Activated naive CD4-positive, alpha-beta T cell treated with anti-CD3 and anti-CD28 coated beads for 36 hours (primary cell): ENCODE measurements at regions not wholly inside any gene's neighbourhood (a gene's known extent, or its start where the extent isn't known, plus 50 kb on each side); places are given as distances from the start of the nearest gene placed in this dataset.

ENCODE experiments used
- CTCF ChIA-PET: fragments of 350-600 bp; sonication (Branson Sonifier 250); formaldehyde crosslinking; loops from one replicate; lab custom pipeline; 2021; ENCODE audit warnings: antibody characterized with exemption; lab: Charles Lee
- DNase-seq: peaks from one replicate; pipeline ENCODE4 v3.0.0-alpha.2; 2020
- H3K27ac Mint-ChIP-seq: one replicate; pipeline ENCODE4 v1.8.0; 2021; ENCODE audit warnings: mild to moderate bottlenecking, mixed read lengths
- H3K27me3 Mint-ChIP-seq: one replicate; pipeline ENCODE4 v1.8.0; 2021; ENCODE audit warnings: low read depth, mixed read lengths
- H3K36me3 Mint-ChIP-seq: one replicate; pipeline ENCODE4 v1.8.0; 2021; ENCODE audit warnings: low read depth, mixed read lengths
- H3K4me1 Mint-ChIP-seq: one replicate; pipeline ENCODE4 v1.8.0; 2021; ENCODE audit warnings: low read depth, mixed read lengths
- H3K4me3 Mint-ChIP-seq: one replicate; pipeline ENCODE4 v1.8.0; 2021; ENCODE audit warnings: mild to moderate bottlenecking, moderate library complexity, mixed read lengths
- H3K9me3 Mint-ChIP-seq: one replicate; pipeline ENCODE4 v1.8.0; 2021; ENCODE audit warnings: mixed read lengths
- intact Hi-C: fragments of 100-400 bp; cut with micrococcal nuclease; formaldehyde crosslinking; loops from one replicate; pipeline ENCODE4 v1.15.1; 2023

DNA sequence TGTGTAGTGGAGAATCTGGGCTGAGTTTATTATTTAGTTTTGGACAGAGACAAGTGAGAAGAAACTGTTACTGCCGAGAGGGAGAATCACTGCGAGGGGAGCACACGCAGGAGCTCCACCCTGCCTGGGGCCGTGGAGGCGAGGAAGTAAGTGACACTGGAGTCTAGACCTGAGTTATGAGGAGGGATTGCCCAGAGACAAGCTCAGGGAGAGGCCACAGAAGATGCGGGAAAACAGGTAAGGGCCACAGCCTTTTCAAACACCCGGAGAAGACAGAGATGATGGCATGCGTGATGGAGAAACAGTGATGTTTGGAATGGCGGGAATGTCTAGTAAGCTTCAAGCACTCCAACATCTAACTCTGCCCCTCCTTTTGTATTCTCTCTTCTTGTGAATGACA is 84.1 kb downstream of the TNFSF11 start:
- Mint-ChIP-seq H3K27me3 (peaks cover 39% of the 10 kb centered on the region), H3K4me1 (no peaks in the 10 kb centered on the region), H3K27ac (no peak overlapping the region), H3K4me3 (no peak overlapping the region), H3K36me3 (no peaks in the 10 kb centered on the region), H3K9me3 (no peaks in the 10 kb centered on the region)
- CTCF ChIA-PET = interaction anchor here (0.6 kb wide), 1 partner anchor 1067 kb away, joined by 3 read pairs; no protein-coding TSS in a partner anchor
- DNase-seq = no peak
- intact Hi-C loops = no loop called here

DNA sequence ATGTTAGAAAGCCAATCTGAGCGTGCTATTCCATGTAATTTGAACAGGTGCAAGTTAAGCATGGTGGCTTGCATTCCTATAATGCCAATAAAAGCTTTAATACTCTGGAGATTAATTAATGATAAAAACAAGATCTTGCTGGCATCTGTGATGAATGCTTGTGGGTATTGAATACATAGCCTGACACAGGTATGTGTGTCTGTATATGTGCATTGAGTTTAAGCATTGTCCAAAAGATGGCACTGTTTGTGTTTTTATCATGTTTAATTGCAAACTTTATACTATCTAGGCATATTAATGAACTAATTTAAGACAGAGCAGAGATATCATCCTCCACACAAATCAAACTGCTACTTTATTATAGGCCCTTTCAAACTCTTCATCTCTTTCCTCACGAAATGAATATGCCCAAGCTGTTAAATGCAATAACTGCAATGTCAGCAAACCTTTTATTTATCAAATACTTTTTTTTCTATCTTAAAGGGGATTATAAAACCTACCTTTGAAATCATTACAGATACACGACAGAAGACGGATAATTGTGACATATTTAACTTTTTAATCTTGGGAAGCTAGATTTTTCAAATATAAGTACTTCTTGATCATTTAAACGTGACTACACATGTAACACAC is 86.5 kb downstream of the TNFSF11 start:
- H3K4me3 Mint-ChIP-seq = no peak overlapping the region
- CTCF ChIA-PET = interaction anchor here (0.6 to 1.3 kb wide), 2 partner anchors 13 to 29 kb away, joined by 3 to 4 read pairs; no protein-coding TSS in a partner anchor
- intact Hi-C loops = no loop called here
- H3K4me1 Mint-ChIP-seq = no peaks in the 10 kb centered on the region
- H3K27ac Mint-ChIP-seq = no peak overlapping the region
- DNase-seq = no peak
- H3K9me3 Mint-ChIP-seq = no peaks in the 10 kb centered on the region
- H3K36me3 Mint-ChIP-seq = no peaks in the 10 kb centered on the region
- peaks cover 54% of the 10 kb centered on the region for H3K27me3 Mint-ChIP-seq

DNA sequence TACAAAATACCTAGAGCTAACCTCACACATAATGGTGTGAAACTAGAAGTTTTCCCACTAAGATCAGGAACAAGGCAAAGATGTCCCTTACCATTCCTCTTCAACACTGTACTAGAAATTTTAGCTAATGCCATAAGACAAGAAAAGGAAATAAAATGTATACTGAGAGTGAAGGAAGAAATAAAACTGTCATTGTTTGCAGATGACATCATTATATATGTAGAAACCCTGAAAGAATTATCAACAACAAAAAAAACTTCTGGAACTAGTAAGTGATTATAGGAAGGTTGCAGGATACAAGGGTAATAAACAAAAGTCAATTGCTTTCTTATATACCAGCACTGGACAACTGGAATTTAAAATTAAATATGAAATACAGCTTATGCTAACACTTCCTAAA is 93.7 kb downstream of the TNFSF11 start:
- Mint-ChIP-seq H3K4me3 (no peak overlapping the region), H3K4me1 (no peaks in the 10 kb centered on the region), H3K27me3 (peaks cover 19% of the 10 kb centered on the region), H3K9me3 (peaks cover 9% of the 10 kb centered on the region), H3K36me3 (no peaks in the 10 kb centered on the region), H3K27ac (no peak overlapping the region)
- CTCF ChIA-PET = no interaction called here
- no peak for DNase-seq
- intact Hi-C loops = no loop called here

DNA sequence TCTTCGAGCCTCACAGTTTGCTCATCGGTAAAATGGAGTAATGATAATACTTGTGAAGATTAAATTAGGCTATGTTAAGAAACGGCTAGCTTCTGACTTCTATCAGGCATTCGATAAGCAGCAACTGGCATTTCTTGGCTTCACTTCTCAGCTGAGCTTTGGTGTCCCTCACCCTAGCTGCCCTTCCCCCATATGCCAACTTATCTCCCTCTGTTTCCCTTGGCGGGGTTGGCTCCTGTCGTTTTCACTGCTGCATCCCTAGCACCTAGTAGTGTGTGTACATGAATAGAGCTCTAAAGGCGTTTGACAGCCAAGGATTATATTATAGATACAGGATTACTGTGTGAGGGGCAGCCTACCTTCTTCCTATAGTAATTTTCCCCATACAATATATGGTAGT is 97.5 kb downstream of the TNFSF11 start:
- no peak overlapping the region for H3K27ac Mint-ChIP-seq
- no peaks in the 10 kb centered on the region for H3K4me1 Mint-ChIP-seq
- intact Hi-C loops = no loop called here
- no peak for DNase-seq
- H3K36me3 Mint-ChIP-seq = no peaks in the 10 kb centered on the region
- no peak overlapping the region for H3K4me3 Mint-ChIP-seq
- CTCF ChIA-PET = interaction anchor here (0.9 kb wide), 1 partner anchor 12 kb away, joined by 3 read pairs; no protein-coding TSS in a partner anchor
- peaks cover 3% of the 10 kb centered on the region for H3K27me3 Mint-ChIP-seq
- H3K9me3 Mint-ChIP-seq = peaks cover 11% of the 10 kb centered on the region

DNA sequence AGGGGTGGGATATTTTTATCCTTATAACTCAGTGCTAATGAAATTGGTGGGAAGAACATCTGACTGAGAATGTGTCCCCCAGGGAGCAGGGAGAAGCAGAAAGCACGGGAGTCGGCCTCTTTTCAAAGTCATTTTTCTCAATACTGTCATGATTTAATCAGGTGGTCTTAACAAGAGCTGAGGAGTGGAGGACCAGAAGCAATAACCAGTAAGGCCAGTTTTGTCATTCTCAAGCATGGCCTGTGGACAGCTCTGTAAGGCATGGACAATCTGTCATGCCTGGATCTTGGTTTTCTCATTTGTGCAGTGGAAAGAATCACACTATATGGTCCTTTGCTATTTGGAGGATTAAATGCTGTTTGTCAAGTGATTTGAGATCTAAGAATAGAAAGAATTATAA is 99.7 kb downstream of the TNFSF11 start:
- no peaks in the 10 kb centered on the region for H3K4me1 Mint-ChIP-seq
- CTCF ChIA-PET = no interaction called here
- peaks cover 3% of the 10 kb centered on the region for H3K27me3 Mint-ChIP-seq
- H3K9me3 Mint-ChIP-seq = peaks cover 2% of the 10 kb centered on the region
- H3K36me3 Mint-ChIP-seq = no peaks in the 10 kb centered on the region
- intact Hi-C loops = no loop called here
- H3K27ac Mint-ChIP-seq = no peak overlapping the region
- no peak overlapping the region for H3K4me3 Mint-ChIP-seq
- DNase-seq = no peak

DNA sequence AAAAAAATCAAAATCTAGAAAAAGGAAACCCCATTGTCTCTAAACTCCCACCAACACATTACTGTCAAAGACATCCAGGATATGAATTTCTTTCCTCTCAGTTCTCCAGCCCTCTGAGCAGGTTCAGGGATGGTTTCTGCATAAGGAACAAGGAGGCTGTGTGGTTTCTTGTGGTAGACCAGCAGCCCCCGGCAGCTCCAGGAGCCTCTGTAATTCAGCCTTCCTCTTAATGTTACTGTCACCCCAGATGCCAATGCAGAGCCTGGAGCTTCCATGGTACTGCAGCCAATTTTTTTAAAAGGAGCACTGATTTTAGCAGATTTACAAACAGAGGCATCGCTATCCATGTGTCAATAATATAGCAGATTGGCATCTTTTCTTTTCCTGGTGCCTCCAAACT is 100.6 kb upstream of the FAM216B start:
- Mint-ChIP-seq H3K27me3 (peaks cover 11% of the 10 kb centered on the region), H3K27ac (no peak overlapping the region), H3K4me1 (no peaks in the 10 kb centered on the region), H3K36me3 (no peaks in the 10 kb centered on the region), H3K4me3 (no peak overlapping the region), H3K9me3 (no peaks in the 10 kb centered on the region)
- intact Hi-C loops = no loop called here
- CTCF ChIA-PET = no interaction called here
- DNase-seq = no peak

DNA sequence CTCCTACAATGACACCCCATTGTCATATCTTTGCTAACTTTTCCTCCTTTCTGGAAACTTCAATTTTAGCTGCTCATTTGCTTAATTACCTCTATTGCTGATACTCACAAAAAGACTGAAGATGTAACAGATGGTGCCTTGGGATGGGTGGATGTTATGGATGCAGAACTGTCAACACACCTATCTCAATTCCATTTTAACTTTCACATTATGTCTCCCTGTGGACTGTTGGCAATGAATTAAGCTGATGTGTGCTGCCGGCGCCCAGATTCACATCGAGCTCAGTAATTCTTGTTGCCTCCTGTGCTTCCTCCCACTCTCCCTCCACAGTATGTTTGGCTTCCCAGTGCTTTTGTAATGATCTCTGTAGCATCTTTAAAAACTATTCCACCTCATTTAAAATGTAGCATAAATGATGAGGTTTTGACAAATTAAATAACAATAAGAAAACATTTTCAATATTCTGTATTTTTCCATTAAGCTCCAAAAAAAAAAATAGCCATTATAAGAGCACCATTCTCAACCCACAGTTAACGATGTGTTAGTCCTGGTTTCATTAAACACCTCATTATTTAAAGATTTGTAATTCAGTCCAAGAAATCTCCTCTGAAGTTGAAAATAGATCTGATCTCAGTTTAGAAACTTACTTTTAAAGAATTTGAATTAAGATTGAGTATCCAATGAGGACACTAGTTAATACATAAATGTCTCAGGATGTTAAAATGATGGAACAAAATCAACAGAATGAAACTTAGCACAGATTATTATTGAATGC is 99.9 kb upstream of the FAM216B start:
- no peak overlapping the region for H3K4me3 Mint-ChIP-seq
- H3K27ac Mint-ChIP-seq = no peak overlapping the region
- DNase-seq = no peak
- no peaks in the 10 kb centered on the region for H3K4me1 Mint-ChIP-seq
- H3K36me3 Mint-ChIP-seq = no peaks in the 10 kb centered on the region
- CTCF ChIA-PET = no interaction called here
- intact Hi-C loops = no loop called here
- H3K27me3 Mint-ChIP-seq = peaks cover 11% of the 10 kb centered on the region
- H3K9me3 Mint-ChIP-seq = no peaks in the 10 kb centered on the region

DNA sequence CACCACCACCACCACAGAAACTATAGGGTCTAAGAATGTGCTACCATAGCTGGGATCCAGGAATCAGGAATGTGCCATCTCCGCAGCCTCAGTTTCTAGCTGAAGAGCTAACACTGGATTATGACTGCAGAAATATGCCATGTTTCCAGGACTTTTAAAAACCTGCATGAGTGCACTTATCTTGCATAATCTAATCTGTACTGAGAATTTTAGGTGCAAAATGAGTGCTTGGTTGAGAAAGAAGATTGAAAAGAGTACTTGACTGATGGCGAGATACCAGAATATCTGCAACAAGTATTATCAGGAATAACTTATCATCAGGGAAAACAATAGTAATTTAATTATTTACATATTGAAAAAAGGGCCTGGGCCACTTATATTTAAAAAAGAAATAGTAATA is 97.2 kb upstream of the FAM216B start:
- Mint-ChIP-seq H3K4me1 (no peaks in the 10 kb centered on the region), H3K9me3 (peaks cover 4% of the 10 kb centered on the region), H3K27ac (no peak overlapping the region), H3K4me3 (no peak overlapping the region), H3K27me3 (peaks cover 11% of the 10 kb centered on the region), H3K36me3 (no peaks in the 10 kb centered on the region)
- intact Hi-C loops = no loop called here
- CTCF ChIA-PET = interaction anchor here (0.6 kb wide), 1 partner anchor 172 kb away, joined by 3 read pairs; no protein-coding TSS in a partner anchor
- DNase-seq = no peak

DNA sequence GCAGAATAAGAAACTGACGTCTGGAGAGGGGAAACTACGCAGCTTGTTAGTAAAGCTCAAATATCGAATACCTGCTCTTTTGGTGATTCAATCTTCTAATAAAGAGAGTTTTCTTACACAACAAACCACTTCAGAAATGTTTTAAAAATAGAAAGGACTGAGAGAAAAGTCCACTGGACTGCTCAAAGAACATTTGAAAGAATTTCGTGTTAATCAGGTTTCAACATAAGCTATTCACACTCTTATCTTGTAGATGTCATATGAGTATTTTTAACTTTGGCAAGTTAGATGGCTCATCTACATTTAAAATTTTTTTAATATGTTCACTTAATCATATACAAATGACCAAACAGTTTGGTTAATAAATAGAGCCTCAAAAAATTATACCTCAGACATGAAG is 95.6 kb upstream of the FAM216B start:
- Mint-ChIP-seq H3K27ac (no peak overlapping the region), H3K9me3 (peaks cover 4% of the 10 kb centered on the region), H3K4me1 (no peaks in the 10 kb centered on the region), H3K36me3 (no peaks in the 10 kb centered on the region), H3K4me3 (no peak overlapping the region), H3K27me3 (peaks cover 7% of the 10 kb centered on the region)
- no peak for DNase-seq
- CTCF ChIA-PET = no interaction called here
- intact Hi-C loops = no loop called here

DNA sequence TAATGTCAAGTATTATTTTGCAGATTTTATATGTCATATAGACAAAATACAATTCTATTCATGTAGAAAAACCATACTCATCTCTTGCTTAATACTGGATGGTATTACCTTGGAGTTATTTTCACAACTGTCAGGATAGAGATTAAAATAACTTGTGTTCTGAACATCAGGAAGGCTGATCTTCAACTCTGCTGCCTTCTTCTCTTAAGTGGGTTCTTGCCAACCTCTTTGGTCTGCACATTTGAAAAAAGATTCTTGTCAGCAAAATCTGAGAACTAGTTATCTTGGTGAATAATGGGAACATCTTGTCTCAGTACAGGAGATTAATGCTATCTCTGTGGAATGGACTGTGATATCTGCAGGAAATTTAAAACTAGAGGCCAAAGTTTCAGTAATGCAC is 95.2 kb upstream of the FAM216B start:
- DNase-seq = no peak
- H3K4me3 Mint-ChIP-seq = no peak overlapping the region
- peaks cover 8% of the 10 kb centered on the region for H3K27me3 Mint-ChIP-seq
- no peak overlapping the region for H3K27ac Mint-ChIP-seq
- intact Hi-C loops = no loop called here
- CTCF ChIA-PET = no interaction called here
- H3K36me3 Mint-ChIP-seq = no peaks in the 10 kb centered on the region
- peaks cover 4% of the 10 kb centered on the region for H3K9me3 Mint-ChIP-seq
- H3K4me1 Mint-ChIP-seq = no peaks in the 10 kb centered on the region

DNA sequence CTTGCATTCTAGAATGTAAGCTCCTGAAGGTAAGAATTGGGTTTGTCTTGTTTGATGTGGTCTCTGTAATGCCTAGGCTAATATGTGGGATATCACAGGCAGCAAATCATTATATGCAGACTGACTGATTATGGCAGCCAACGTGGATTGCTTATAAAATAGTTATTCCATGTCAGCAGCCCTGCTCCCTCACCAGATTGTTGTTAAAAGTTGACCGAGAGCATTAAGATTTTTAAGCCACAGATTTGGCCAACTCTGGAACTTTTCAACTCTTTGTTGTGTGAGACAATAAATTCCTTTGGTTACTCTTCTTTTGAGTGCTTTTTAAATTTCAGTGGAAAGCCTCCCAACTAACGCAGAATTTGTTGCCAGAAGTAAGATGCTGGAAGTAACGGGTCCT is 92.6 kb upstream of the FAM216B start:
- intact Hi-C loops = no loop called here
- peaks cover 4% of the 10 kb centered on the region for H3K9me3 Mint-ChIP-seq
- no peaks in the 10 kb centered on the region for H3K4me1 Mint-ChIP-seq
- no peak overlapping the region for H3K27ac Mint-ChIP-seq
- peaks cover 11% of the 10 kb centered on the region for H3K27me3 Mint-ChIP-seq
- CTCF ChIA-PET = no interaction called here
- no peak for DNase-seq
- no peak overlapping the region for H3K4me3 Mint-ChIP-seq
- H3K36me3 Mint-ChIP-seq = no peaks in the 10 kb centered on the region

DNA sequence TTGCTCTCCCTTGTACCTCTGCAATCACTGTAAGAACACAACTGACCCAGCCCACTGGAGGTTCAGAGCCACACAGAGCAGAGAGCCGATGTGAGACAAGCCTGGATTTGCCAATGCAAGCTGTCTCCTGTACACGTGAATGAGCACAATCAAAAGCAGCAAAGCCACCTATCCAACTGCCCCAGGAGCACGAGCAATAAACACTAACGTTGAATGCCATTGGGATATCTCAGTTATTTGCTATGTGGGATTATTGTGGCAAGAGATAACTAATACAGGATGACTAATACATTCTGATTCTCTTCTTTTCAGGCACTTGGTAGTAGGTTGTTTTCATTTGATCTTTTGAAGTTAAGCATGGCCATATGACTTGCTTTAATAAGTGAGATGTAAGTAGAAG is 85.2 kb upstream of the FAM216B start:
- CTCF ChIA-PET = no interaction called here
- intact Hi-C loops = no loop called here
- H3K27me3 Mint-ChIP-seq = peaks cover 22% of the 10 kb centered on the region

DNA sequence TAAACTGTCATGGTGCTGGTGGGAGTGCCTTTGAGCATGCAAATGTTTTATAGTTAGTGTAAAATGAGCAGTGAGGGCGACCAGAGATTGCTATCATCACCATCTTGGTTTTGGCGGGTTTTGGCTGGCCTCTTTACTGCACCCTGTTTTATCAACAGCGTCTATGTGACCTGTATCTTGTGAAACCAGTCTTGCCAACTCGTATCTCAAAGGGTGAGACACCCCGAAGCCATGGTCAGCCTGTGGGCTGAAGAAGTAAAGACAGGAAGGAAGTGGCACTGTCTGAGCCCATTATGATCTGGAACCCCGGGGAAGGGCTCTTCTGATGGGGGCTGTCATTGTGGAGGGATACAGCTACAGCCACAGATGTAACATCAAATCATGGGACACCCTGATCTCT is 81.5 kb upstream of the FAM216B start:
- no peaks in the 10 kb centered on the region for H3K36me3 Mint-ChIP-seq

More for the DNA sequence above, 85.2 kb upstream of the FAM216B start:
- H3K36me3 Mint-ChIP-seq = no peaks in the 10 kb centered on the region
- no peaks in the 10 kb centered on the region for H3K9me3 Mint-ChIP-seq
- H3K27ac Mint-ChIP-seq = no peak overlapping the region
- no peaks in the 10 kb centered on the region for H3K4me1 Mint-ChIP-seq
- H3K4me3 Mint-ChIP-seq = no peak overlapping the region
- no peak for DNase-seq

More for the DNA sequence above, 81.5 kb upstream of the FAM216B start:
- DNase-seq = no peak
- CTCF ChIA-PET = no interaction called here
- Mint-ChIP-seq H3K4me3 (no peak overlapping the region), H3K4me1 (no peaks in the 10 kb centered on the region), H3K27ac (no peak overlapping the region), H3K9me3 (no peaks in the 10 kb centered on the region), H3K27me3 (peaks cover 21% of the 10 kb centered on the region)
- intact Hi-C loops = no loop called here
